NCI-H446 treated with DMSO at 0.1 percent for 48 hours (cell line): ENCODE measurements at regions not wholly inside any gene's neighbourhood (a gene's known extent, or its start where the extent isn't known, plus 50 kb on each side); places are given as distances from the start of the nearest gene placed in this dataset.
"Not testable (repeated sequence)": the region's sequence is repeated elsewhere in the genome, so short reads cannot be mapped to it uniquely, and the experiment has no call there.

Experiments used
- DNase-seq: peaks from one replicate; lab custom pipeline; 2025; lab: John Stamatoyannopoulos, UW

- not testable (repeated sequence) for DNase-seq
Measured at GRCh38 chr2:4988444-4988843, 703.7 kb upstream of the SOX11 start.

GRCh38 chr2:4992226-4992625 lies 700.0 kb upstream of the SOX11 start:
- no peak for DNase-seq

DNA sequence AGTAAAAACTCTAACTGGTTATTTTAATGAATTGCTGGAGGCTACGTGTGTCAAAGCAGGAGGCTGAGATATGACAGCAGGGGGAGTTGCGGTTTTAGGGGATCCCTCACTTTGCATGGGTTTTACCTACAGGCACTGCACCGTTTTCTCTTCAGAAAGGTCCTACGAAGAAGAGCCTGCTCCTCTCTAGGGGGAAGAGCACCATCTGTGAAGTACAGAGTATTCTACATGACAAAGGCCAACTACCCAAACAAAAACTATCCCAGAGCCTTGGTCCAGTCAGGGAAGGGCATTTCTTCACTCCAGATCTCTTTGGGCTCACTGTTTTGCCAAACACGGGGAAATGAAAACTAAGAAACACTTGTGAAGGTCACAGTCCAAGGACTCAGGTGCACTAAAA lies 696.7 kb upstream of the SOX11 start:
- DNase-seq = no peak

DNA sequence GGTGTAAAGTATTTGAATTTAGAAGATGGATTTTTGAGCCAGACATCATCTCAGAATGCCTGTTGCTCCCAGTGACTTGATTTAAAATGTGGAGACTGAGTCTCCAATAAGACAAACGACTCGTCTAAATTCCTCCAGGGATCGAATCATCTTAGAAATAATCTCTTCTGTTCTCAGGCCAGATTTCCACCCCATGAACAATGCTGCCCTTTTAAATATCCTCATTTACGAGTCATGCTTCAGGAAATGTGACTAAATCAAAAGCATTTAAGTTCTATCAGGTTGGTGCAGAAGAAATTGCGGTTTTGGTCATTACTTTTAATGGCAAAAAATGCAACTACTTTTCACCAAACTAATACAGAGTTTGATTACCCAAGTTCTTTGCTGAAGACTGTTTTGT lies 684.6 kb upstream of the SOX11 start:
- no peak for DNase-seq

DNA sequence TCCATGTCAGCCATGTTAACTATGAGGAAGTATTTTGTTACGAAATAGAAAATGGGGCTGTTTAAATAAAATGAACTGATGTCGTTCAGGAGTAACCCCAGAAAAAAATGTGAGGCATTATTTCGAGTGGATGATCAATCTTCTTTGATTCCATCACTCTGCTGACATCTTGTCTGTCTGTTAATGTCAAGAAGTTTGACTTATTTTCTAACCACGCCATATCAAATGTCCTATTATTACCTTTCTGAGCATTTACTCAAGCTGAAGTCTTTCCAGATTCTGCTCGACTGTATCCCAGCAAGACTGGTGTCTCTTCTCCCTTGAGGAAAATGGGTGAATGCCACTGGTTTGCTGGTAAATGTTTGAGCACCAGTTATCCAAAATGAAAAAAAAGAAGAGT lies 672.9 kb upstream of the SOX11 start:
- DNase-seq = no peak

- no peak for DNase-seq
Measured at GRCh38 chr2:5020116-5020875, 671.9 kb upstream of the SOX11 start.

DNA sequence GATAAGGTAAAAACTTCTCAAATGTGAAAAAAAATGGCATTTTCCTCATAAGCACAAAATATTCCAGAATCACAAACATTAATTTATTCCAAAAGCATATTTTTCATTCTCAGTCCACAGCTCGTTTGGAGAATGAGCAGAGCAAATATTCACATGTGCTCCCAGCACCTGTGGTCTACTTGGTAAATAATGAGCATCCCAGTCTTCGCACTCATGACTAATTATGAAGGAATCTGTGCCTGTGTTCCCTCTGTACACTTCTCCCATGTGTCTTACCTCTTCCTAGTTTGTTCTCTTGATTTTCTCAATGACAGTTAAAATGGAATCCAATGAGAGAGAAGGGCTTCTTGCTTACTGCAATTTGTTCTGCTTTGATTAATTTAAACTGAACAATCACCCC lies 671.0 kb upstream of the SOX11 start:
- DNase-seq = no peak

DNA sequence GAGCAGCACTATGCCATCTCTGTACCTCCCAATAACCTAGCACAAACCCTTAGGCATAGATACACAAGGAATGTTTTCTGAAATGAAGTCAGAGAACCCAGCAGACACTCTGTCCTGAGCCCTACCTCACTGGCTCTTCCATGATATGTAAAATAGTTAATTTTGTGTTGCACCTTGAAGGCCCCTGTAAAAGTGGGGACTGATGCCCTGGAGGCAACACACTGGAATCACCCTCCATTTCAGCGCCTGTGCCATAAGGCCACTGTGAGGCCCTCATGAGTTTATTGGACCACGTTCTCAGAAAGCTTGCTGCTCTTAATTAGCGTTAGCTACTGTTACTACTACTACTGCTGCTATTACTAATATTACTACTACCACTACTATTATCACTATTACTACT lies 670.1 kb upstream of the SOX11 start:
- DNase-seq = no peak

GRCh38 chr2:5022708-5023635 lies 669.2 kb upstream of the SOX11 start:
- DNase-seq = not testable (repeated sequence)

- DNase-seq = no peak
Measured at GRCh38 chr2:5026571-5027234, 665.5 kb upstream of the SOX11 start.

DNA sequence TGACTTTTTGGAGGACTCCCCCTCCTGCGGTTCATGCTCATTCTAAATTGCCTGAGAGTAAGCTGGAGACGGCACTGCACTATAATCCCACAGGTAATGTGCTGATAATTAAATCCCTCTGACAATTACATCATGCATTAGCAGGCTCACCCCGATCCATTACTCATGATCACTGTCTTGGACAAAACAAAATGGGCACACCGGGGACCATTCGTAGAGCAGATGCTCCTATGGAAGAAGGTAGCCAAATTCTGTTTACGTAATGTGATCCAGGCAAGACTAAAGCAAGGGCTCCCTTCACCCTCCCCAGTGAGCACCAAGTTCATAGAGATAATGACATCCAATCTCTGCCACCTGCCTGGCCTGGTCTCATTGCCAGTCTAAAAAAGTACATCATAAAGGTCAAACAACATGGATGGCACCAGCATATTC lies 657.1 kb upstream of the SOX11 start:
- DNase-seq = no peak

DNA sequence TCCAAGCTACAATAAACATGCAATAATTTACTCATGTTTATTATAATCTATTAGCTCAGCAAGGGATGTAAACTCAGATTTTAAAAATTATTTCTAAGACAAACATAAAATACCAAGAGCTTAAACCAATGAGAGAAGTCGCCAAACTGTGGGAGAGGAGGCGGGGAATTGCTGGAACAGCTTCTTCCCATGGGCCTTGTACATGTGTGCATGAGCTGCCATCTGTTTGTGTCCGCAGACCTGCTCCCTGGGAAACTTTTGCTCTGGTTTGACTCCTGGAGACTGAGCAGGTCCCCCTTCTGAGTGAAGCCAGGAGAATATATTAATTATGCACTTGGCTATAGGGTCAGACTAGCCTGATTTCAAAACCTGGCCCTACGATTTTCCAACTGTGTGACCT lies 655.9 kb upstream of the SOX11 start:
- DNase-seq = no peak

DNA sequence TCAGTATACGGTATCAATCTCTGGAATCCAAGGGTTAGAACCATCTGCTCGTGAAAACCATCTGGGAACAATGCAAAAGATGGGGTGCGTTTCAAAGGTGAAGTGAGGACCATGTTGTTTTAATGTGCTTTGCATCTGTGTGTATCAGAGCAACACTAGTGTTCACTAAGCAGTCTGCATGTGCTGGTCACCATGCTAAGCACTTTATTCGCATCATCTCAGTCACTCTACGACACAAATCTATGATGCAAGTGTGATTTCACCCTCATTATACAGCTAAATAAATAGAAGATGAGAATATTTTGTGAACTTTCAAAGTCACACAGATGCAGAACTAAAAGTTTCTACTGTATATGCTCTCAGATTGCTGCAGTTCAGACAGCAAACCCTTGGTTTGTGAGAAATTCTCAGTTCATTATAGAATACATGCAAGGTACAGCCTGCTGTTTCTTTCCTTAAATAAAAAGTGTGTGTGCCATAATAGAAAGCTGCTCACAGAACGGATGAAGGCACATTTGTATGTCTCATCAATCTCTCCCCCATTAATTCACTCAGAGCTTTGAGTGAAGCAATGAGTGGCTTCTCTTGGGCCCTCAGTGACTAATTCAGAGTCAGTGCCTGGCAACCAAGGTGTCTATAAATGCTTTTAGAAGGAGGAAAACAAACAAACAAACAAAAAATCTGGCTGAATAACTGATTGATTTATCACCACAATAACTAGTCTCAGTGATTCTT lies 652.8 kb upstream of the SOX11 start:
- DNase-seq = no peak

- no peak for DNase-seq
Measured at GRCh38 chr2:5040571-5040970, 651.6 kb upstream of the SOX11 start.

DNA sequence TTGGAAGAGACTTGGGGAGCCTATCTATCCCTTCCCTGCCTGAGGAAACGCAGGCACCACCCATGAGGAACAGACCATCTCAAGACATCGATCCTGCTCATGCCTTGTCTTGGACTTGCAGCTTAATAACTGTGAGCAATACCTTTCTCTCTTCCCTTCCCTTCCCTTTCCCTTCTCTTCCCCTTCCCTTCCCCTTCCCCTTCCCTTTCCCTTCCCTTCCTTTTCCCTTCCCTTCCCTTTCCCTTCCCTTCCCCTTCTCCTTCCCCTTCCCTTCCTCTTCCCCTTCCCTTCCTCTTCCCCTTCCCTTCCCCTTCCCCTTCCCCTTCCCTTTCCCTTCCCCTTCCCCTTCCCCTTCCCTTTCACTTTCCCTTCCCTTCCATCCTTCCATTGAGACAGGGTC lies 650.7 kb upstream of the SOX11 start:
- DNase-seq = no peak

- DNase-seq = no peak
Measured at GRCh38 chr2:5042666-5043440, 649.3 kb upstream of the SOX11 start.

DNA sequence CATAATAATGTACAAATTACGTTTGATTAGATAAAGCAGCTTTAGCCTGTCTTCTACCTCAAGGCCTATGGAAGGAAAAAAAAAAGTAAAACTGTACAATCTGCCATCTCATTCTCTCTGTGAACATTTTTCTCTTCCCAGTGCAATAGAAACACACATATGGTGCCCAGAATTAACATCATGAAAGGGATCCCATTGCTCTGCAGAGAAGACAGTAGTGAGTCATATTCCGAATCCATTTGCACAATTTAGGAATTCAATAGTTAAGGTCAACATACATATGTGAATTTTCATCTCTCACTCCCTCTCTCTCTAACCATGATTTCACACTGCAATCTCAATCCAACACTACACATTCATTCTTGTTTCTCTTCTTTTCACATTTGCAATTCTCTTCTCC lies 640.9 kb upstream of the SOX11 start:
- DNase-seq = no peak

GRCh38 chr2:5052905-5053304 lies 639.3 kb upstream of the SOX11 start:
- no peak for DNase-seq

DNA sequence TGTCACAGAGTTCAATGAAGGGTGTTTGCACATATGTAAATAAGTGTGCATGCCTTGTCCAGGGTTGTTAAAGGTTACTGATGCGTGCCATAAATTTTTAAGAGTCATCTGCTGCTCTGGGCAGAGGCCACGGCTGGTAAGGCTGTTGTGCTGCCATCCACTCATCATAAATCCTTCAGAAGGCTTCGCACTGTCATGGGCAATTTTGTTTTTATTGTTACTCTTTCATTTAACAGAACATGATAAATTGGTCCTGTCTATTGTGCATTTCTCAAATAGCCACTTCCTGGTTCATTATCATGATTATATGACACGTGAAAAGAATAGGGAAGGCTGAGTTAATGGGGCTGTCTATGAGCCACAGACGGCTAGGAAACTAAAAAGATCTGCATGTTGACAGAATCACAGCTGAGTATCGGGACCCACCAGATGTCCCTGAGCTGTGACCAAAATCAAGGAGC lies 634.3 kb upstream of the SOX11 start:
- DNase-seq = no peak

DNA sequence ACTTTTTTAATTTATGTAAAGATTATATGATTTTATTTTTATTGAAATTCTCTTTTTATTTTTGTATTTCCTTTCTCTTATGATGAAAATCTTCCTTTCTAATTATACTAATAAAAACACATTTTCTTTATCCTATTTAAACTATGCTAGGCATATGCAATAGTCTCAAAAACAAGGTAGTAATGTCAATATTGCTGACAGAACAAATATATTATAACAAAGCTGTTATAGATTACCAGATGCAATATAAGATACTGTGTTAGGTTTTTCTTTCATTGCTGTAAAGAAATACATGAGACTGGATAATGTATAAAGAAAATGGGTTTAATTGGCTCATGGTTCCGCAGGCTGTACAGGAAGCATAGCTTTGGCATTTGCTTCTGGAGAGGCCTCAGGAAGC lies 631.2 kb upstream of the SOX11 start:
- DNase-seq = no peak

DNA sequence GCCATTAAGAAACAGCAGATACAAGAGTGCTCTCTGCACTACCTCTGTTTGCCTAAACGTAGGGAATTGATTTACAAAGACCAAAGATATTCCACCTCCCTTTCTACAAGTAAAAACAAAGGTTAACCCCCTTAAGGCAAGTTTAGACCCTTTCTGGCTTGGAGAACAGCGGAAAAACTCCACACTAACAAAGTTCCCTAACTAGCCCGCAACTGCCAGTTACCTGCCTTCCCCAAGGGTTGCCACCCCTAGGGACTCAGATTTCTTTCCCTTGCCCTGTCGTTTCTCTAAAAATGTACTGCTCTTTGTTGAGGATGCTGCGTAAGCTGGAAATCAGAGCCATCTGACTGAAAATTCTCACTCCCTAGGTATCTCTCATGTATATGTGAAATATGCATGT lies 627.5 kb upstream of the SOX11 start:
- no peak for DNase-seq
